ENCODE measurements at regions not wholly inside any gene's neighbourhood (a gene's known extent, or its start where the extent isn't known, plus 50 kb on each side); places are given as distances from the start of the nearest gene placed in this dataset.

DNA sequence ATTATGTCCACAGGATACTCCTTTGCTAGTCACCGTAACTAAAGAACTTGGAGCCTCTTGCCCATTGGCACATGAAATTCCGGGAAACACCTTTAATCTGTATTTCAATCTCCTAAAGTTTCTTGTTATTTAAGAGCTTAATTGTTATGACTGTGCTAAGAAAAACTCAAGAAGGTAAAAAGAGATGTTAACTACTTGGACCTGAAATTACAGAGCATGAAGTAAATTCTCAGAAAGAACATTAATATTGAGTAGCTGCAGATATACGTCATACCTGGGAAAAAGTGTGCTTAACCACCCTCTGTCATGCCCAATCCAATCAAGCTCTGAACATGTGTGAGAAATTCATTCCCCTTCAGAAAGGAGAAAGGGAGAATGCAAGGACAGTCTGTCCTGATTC, 394.9 kb upstream of the PTGER4 start:
- H3K4me1 ChIP-seq, result peaks cover 0 to 12% (median 0%) of the 10 kb centered on the region in 4 donors
- no peaks in the 10 kb centered on the region for H3K36me3 ChIP-seq
- WGBS, 2 donors, result 81 to 86% methylated on average over 3 of the region's 3 CpGs
- no peak overlapping the region for H3K27ac ChIP-seq
- H3K27me3 ChIP-seq, result no peaks in the 10 kb centered on the region
- no peak overlapping the region for H3K4me3 ChIP-seq
- TF ChIP-seq, protein P1, sequence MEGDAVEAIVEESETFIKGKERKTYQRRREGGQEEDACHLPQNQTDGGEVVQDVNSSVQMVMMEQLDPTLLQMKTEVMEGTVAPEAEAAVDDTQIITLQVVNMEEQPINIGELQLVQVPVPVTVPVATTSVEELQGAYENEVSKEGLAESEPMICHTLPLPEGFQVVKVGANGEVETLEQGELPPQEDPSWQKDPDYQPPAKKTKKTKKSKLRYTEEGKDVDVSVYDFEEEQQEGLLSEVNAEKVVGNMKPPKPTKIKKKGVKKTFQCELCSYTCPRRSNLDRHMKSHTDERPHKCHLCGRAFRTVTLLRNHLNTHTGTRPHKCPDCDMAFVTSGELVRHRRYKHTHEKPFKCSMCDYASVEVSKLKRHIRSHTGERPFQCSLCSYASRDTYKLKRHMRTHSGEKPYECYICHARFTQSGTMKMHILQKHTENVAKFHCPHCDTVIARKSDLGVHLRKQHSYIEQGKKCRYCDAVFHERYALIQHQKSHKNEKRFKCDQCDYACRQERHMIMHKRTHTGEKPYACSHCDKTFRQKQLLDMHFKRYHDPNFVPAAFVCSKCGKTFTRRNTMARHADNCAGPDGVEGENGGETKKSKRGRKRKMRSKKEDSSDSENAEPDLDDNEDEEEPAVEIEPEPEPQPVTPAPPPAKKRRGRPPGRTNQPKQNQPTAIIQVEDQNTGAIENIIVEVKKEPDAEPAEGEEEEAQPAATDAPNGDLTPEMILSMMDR (IDR thresholded peaks at IDR 0.05), result no peak
- TF ChIP-seq POLR2A (IDR thresholded peaks at IDR 0.05) (no peak), EP300 (IDR thresholded peaks at IDR 0.05) (no peak), POLR2AphosphoS5 (IDR thresholded peaks at IDR 0.05) (no peak)
- H3K9me3 ChIP-seq, result no peaks in the 10 kb centered on the region
- DNase-seq, result no peak
- intact Hi-C loops (cut with DNase I), result no loop called here

DNA sequence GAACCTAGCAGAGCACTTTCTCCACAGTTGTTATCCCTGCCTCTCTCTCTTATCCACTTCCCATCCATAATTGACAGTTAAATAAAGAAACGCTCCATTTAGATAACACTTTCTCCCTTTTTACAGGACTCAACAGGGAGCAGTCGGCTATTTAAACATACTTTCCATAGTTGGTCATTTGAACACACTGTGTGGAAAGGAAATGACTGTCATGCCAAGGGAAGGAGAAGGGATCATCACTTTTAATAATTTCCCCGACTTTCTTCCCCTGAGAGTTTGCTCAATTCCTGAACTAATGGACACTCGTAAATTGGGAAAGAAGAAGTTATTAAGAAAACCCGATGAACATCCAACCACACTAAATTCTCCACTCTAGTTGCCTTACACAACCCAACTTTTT, 400.8 kb upstream of the PTGER4 start:
- 87 to 91% methylated on average over 5 of the region's 5 CpGs for WGBS, 2 donors
- no peak for DNase-seq
- TF ChIP-seq EP300 (IDR thresholded peaks at IDR 0.05) (no peak), POLR2AphosphoS5 (IDR thresholded peaks at IDR 0.05) (no peak), POLR2A (IDR thresholded peaks at IDR 0.05) (no peak)
- TF ChIP-seq, protein P1 (IDR thresholded peaks at IDR 0.05), result no peak
- Histone ChIP-seq H3K27ac (no peak overlapping the region), H3K36me3 (no peaks in the 10 kb centered on the region), H3K27me3 (no peaks in the 10 kb centered on the region), H3K4me1 (no peaks in the 10 kb centered on the region), H3K4me3 (no peak overlapping the region), H3K9me3 (no peaks in the 10 kb centered on the region)
- intact Hi-C loops (cut with DNase I), result no loop called here

DNA sequence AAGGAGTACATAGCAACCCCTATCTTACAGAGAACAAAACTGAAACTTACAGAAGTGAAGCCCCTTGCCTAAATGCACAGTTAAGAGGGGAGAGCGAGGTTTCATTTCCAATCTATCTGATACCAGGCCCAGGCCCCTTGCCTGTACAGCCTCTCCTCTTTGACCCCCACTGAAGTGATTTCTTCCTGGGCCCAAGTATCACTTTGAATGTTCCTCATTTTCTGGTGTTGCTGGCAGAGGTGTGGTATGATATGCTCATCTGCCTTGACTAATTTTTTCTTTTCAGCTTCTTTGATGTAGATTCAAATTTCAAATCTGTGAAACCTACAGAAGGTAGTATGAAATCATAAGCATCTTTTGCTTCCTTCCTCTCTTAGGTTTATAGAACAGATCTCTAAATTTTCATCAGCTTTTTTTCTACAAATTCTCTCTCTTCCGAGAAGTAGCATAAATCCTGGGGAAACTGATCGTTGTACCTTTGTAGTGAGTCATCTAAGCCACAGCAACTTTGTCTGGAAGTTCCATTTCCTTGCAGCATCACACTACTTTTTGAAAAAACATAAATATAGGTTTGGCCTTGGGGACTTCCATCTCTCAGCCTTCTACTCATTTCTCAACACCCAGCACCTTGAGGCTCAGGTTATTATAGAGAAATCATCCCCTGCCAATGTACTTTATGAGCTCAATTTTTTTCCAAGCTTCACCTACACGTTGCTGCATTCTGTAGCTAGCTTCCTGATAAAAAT, 402.4 kb upstream of the PTGER4 start:
- Histone ChIP-seq H3K9me3 (no peaks in the 10 kb centered on the region), H3K4me3 (no peak overlapping the region), H3K27ac (no peak overlapping the region), H3K36me3 (no peaks in the 10 kb centered on the region), H3K4me1 (no peaks in the 10 kb centered on the region), H3K27me3 (no peaks in the 10 kb centered on the region)
- TF ChIP-seq, protein P1 (IDR thresholded peaks at IDR 0.05), result no peak
- no peak for TF ChIP-seq POLR2AphosphoS5 (IDR thresholded peaks at IDR 0.05)
- intact Hi-C loops (cut with DNase I), result no loop called here
- DNase-seq, result no peak
- 79 to 84% methylated on average over 4 of the region's 4 CpGs for WGBS, 2 donors

DNA sequence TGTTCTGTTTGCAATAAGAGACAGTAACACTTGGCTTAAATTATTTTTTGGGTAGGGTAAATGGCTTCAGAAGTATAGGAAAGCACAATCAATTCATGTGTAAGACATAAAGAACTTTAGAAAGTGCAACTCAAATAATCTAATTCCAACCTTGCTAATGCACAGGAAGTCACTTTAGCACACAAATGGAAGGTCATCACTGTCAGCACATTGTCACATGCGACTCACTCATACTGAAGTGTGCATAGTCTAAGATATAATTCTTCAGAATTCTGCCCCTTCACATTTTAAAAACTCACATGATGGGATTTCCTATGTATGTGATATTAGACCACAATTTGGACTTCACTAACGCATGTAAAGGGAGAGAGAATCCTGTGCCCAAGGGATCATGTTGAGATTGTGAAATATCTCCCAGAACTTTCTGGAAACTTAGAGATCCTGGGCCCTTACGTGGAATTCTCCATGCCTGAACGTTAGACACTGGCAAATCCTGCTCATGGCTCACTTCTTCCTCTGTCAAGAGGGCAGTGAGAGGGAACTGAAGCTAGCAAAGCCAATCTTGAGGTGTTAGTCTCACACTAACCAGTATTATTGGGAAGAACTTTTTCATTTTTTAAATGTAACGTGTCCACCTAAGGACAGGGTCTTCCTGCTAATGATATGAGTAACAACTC, 403.2 kb upstream of the PTGER4 start:
- Histone ChIP-seq H3K4me3 (no peak overlapping the region), H3K36me3 (no peaks in the 10 kb centered on the region), H3K27ac (no peak overlapping the region), H3K27me3 (no peaks in the 10 kb centered on the region), H3K9me3 (no peaks in the 10 kb centered on the region), H3K4me1 (no peaks in the 10 kb centered on the region)
- intact Hi-C loops (cut with DNase I), result no loop called here
- no peak for DNase-seq
- WGBS, 2 donors, result 86 to 87% methylated on average over 5 of the region's 5 CpGs
- TF ChIP-seq, protein P1 (IDR thresholded peaks at IDR 0.05), result no peak
- TF ChIP-seq POLR2A (IDR thresholded peaks at IDR 0.05) (no peak), EP300 (IDR thresholded peaks at IDR 0.05) (no peak), POLR2AphosphoS5 (IDR thresholded peaks at IDR 0.05) (no peak)
